AG10803 (cell line): ENCODE measurements at regions not wholly inside any gene's neighbourhood (a gene's known extent, or its start where the extent isn't known, plus 50 kb on each side); places are given as distances from the start of the nearest gene placed in this dataset.

Experiments used
- DNase-seq: peaks from one replicate; pipeline ENCODE4 v3.0.0; 2010; ENCODE audit warnings: low read depth
- H3K4me3 ChIP-seq: 2 replicates; pipeline ENCODE4 v1.5.1; 2011; ENCODE audit warnings: mild to moderate bottlenecking, low read length, control low read depth
- CTCF ChIP-seq: conservative IDR thresholded peaks from 2 replicates; pipeline ENCODE4 v1.5.1; 2011; ENCODE audit warnings: mild to moderate bottlenecking, low read length, control low read depth, inconsistent platforms

DNA sequence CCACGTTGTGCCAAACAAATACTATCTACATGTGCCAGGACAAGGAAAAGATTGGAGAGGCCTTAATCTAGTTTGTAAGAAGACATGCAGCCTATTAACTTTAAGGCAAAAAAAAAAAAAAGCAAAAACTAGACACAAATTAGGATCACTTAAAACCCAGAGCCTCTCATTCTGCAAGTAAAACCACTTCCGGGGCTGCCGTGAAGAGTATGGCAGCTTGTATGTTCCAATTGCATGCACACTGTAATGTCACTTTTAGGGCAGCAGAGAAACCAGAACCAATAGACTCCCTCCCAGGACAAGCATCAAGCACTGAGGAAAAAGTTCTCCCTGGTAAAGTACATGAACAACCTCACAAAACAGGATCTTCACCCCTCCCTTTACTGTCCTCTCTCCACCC is 70.6 kb downstream of the RSL24D1 start:
- DNase-seq, result no peak
- H3K4me3 ChIP-seq, result no peak overlapping the region
- TF ChIP-seq CTCF, result no peak

- no peak for DNase-seq
- no peak for TF ChIP-seq CTCF
Measured at GRCh38 chr15:55124616-55125015, 72.1 kb downstream of the RSL24D1 start.

DNA sequence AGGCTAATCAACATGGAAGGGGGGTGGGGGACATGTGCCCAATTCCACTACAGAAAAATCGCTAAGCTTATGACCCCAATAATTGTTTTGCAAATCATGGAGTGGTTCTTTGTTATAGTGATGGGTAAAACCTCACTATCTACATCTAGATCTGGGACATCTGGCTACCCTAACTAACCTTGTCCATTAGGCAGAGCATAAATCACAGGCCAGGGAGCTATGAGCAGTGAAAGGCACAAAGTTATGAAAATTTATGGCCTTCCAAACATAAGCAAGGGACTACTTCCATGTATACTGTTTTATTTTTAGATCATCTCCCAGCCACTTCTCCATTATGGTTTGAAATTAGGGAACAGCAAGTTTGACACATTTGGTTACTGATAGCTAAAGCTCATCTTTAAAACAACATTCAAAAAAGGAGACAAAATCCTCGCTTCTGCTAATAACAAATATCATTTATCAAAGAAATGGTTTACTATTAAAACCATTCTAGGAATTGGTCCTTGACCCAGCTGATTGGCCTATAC is 78.3 kb downstream of the RSL24D1 start:
- H3K4me3 ChIP-seq, result no peak overlapping the region
- TF ChIP-seq CTCF, result no peak
- no peak for DNase-seq

More at GRCh38 chr15:55124616-55125015, 72.1 kb downstream of the RSL24D1 start:
- H3K4me3 ChIP-seq, result no peak overlapping the region

- no peak for TF ChIP-seq CTCF
- DNase-seq, result no peak
- no peak overlapping the region for H3K4me3 ChIP-seq
Measured at GRCh38 chr15:55116636-55117035, 80.1 kb downstream of the RSL24D1 start.

- DNase-seq, result no peak
- TF ChIP-seq CTCF, result no peak
- H3K4me3 ChIP-seq, result no peak overlapping the region
Measured at GRCh38 chr15:55113736-55114135, 83.0 kb downstream of the RSL24D1 start.

DNA sequence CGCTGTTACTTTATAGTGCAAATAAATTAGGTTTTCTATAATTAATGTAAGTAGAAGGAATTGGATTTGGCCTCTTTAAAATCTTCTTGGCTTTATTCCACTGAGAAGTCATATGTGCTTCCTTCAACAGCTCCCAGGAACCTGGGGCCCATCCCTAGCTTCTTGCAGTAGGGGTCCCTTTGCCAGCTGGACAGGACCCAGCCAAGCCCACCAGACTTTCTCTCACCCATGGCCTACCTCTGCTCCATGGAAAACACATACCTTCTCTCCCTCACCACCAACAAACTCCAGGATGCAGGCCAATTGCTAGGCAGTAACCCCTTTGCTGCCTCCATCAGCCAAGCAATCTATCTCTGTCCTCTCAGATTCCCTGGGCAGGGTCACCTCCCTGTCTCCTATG is 84.0 kb downstream of the RSL24D1 start:
- no peak overlapping the region for H3K4me3 ChIP-seq
- TF ChIP-seq CTCF, result no peak
- no peak for DNase-seq

DNA sequence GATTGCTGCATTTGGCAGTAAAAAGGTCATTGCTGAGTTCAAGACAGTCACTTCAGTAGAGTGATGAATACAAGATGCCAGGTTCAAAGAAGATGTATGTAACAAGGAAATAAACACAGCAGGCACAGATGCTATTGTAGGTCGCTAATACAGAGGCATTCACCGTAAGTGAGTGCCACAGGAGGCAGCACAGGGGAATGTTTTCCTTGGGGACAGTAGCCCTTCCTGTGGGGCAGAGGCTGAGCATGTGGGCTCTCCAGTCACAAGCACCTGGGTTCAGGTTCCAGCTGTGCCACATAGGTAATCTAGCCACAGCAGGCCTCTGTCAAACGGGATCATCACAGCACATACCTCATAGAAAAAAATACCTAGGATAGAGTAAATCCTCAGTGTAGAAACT is 86.3 kb downstream of the RSL24D1 start:
- no peak for DNase-seq
- H3K4me3 ChIP-seq, result no peak overlapping the region
- TF ChIP-seq CTCF, result no peak
